Kidney (tissue), 13 donors: ENCODE measurements at regions not wholly inside any gene's neighbourhood (a gene's known extent, or its start where the extent isn't known, plus 50 kb on each side); places are given as distances from the start of the nearest gene placed in this dataset.

Source experiments
- DNase-seq, 5 donors: peaks; one replicate each; pipeline ENCODE4 v3.0.0-alpha.2; 2013 to 2020
- FAIRE-seq: peaks from 2 replicates; lab custom pipeline; 2012; peaks lifted over from hg19 to GRCh38; lab: Jason Lieb, UNC
- H3K27ac ChIP-seq, 2 donors: one replicate each; pipeline ENCODE4 v1.7.0; 2013; ENCODE audit warnings: low read depth in 2 of 2, low read length in 2 of 2, inconsistent platforms in 1 of 2
- H3K27me3 ChIP-seq: one replicate; pipeline ENCODE4 v1.7.1; 2013; ENCODE audit warnings: low read length, inconsistent platforms; ENCODE audit not compliant: control insufficient read depth, insufficient read depth
- H3K36me3 ChIP-seq, 3 donors: one replicate each; pipeline versions ENCODE4 v1.7.0 to v1.7.1; 2013; ENCODE audit warnings: low read length in 3 of 3, control low read depth in 1 of 3, inconsistent platforms in 1 of 3; ENCODE audit not compliant: insufficient read depth in 3 of 3, control insufficient read depth in 2 of 3
- H3K4me1 ChIP-seq, 3 donors: one replicate each; pipeline versions ENCODE4 v1.7.0 to v1.7.1; 2013; ENCODE audit warnings: low read length in 3 of 3, inconsistent platforms in 1 of 3, low read depth in 1 of 3; ENCODE audit not compliant: control insufficient read depth in 2 of 3, insufficient read depth in 2 of 3
- H3K4me3 ChIP-seq, 3 donors: one replicate each; pipeline versions ENCODE4 v1.7.0 to v1.8.1; 2013; ENCODE audit warnings: low read length in 3 of 3, control low read depth in 1 of 3, inconsistent platforms in 1 of 3
- H3K9ac ChIP-seq, 3 donors: one replicate each; pipeline versions ENCODE4 v1.7.0 to v1.7.1; 2013; ENCODE audit warnings: low read length in 3 of 3, control low read depth in 1 of 3, inconsistent platforms in 1 of 3
- H3K9me3 ChIP-seq, 3 donors: one replicate each; pipeline versions ENCODE4 v1.7.0 to v1.7.1; 2013; ENCODE audit warnings: low read length in 3 of 3, control low read depth in 1 of 3, inconsistent platforms in 1 of 3; ENCODE audit not compliant: control insufficient read depth in 2 of 3, insufficient read depth in 1 of 3
- intact Hi-C: fragments of 100-400 bp; cut with DNase I; formaldehyde crosslinking; loops from one replicate; pipeline ENCODE4 v1.11.1; 2022
- TF ChIP-seq, protein P1 (sequence below): IDR thresholded peaks from 3 replicates; pipeline ENCODE4 v1.5.1; 2012; ENCODE audit warnings: mild to moderate bottlenecking, moderate library complexity, borderline replicate concordance; ENCODE audit not compliant: insufficient read depth; ENCODE audit errors: extremely low read depth
- donor health status: control.
- donor health status: control.
- donor health status: control.
- donor health status: control.
- donor health status: control.
- donor health status: DM: yes; HTN: yes; CAD: no.
- donor health status: Normal renal cell carcinoma (clear cell type).

DNA sequence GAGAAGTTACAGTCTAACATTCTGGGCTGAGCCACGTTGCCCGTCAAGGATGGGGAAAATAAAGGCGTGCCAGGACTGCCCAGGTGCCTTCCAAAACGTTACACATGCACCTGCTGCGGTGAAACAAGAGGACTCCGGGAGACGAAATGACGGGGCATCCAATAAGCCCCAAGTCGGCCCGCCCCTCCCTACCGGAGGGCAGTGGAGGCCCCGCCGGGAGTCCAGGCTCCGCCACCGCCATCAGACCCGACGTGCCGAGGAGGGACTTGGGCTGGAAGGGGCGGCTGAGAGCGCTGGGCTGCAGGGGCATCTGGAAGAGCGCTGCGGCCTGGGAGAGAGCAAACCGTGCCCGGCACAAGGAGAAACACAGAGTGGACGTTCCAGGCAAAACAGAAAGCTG, 112.5 kb upstream of the GPC1 start:
- no peak for FAIRE-seq
- H3K9me3 ChIP-seq = no peaks in the 10 kb centered on the region
- H3K36me3 ChIP-seq = no peaks in the 10 kb centered on the region
- DNase-seq = peak in 1 of 5 donors; percentile 59
- TF ChIP-seq, protein P1, sequence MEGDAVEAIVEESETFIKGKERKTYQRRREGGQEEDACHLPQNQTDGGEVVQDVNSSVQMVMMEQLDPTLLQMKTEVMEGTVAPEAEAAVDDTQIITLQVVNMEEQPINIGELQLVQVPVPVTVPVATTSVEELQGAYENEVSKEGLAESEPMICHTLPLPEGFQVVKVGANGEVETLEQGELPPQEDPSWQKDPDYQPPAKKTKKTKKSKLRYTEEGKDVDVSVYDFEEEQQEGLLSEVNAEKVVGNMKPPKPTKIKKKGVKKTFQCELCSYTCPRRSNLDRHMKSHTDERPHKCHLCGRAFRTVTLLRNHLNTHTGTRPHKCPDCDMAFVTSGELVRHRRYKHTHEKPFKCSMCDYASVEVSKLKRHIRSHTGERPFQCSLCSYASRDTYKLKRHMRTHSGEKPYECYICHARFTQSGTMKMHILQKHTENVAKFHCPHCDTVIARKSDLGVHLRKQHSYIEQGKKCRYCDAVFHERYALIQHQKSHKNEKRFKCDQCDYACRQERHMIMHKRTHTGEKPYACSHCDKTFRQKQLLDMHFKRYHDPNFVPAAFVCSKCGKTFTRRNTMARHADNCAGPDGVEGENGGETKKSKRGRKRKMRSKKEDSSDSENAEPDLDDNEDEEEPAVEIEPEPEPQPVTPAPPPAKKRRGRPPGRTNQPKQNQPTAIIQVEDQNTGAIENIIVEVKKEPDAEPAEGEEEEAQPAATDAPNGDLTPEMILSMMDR = no peak
- H3K27ac ChIP-seq = no peak overlapping the region
- intact Hi-C loops = no loop called here
- H3K4me3 ChIP-seq = no peak overlapping the region
- no peak overlapping the region for H3K9ac ChIP-seq
- H3K27me3 ChIP-seq = no peaks in the 10 kb centered on the region
- H3K4me1 ChIP-seq = peaks cover 0 to 4% (median 0%) of the 10 kb centered on the region in 3 donors

DNA sequence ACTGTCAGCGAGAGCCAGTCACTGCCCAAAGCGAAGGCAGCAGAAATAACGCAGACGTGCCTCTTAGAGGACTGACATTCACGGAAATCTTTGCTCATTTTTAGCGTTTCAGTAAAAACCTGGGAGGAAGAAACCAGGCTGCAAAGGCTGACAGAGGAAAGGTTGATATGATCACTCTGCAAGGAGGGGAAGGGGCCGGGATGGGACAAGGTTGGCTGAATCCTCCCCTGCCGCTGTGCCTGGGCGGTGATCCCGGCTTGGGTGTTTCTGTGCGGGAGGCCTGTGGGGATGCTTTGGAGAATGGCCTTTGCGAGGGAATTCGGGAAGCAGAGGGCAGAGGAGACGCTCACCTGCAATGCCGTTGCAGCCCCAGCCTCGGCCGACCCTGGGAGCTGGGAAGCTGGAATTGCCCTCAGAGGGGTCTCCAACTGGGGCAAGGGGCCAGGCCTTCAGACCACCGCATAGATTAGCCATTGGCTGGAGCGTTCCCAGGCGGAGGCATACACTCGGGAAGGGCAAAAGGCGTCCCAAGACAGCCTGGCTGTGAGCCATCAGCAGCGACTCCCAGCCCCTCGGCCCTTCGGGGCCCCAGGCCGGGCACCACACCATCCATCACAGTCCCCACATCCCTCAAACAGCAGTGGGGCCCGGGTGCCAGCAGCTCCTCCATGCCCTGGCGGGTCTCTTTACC, 111.7 kb upstream of the GPC1 start:
- intact Hi-C loops = no loop called here
- Histone ChIP-seq H3K9ac (no peak overlapping the region), H3K4me3 (no peak overlapping the region), H3K9me3 (no peaks in the 10 kb centered on the region), H3K27me3 (no peaks in the 10 kb centered on the region), H3K36me3 (no peaks in the 10 kb centered on the region), H3K4me1 (peaks cover 0 to 4% (median 0%) of the 10 kb centered on the region in 3 donors), H3K27ac (no peak overlapping the region)
- TF ChIP-seq, protein P1 = no peak
- FAIRE-seq (no peak), DNase-seq (peak in 1 of 5 donors; percentile 66)

DNA sequence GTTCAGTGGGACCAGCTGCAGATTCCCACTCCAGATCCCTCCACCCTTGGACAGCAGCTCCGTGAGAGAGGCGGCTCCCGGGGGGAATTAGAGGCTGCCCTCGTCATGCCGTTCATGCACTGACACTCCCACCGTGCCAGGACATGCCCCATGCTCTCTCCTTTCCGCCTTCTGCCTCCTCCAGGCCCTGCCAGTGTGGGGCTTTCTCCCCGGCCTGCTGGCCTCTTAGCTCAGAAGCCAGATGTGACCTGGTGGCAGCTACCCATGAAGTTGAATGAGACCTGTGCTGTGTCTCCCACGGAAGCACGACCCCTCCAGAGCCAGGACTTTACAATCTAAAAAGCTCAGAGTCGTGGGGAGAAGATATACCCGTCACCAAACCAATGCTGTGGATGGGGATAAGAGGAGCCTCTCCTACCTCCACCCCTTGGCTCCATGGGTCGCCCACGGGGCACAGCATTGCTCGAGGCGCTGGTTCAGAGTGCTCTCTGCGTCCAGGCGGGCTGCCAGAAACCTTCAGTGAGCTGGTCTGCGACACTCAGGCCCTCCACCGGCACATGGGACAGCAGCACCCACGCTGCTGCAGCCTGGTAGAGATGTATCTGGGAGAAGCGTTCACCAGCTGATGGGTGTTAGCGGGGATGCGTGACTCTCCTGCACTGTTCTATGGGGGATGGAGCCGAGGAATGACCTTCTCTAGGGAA, 111.0 kb upstream of the GPC1 start:
- H3K36me3 ChIP-seq = no peaks in the 10 kb centered on the region
- H3K9ac ChIP-seq = no peak overlapping the region
- no peak for FAIRE-seq
- intact Hi-C loops = no loop called here
- H3K4me3 ChIP-seq = no peak overlapping the region
- TF ChIP-seq, protein P1 = no peak
- no peaks in the 10 kb centered on the region for H3K9me3 ChIP-seq
- peak in 1 of 5 donors; percentile 61 for DNase-seq
- H3K4me1 ChIP-seq = peaks cover 0 to 4% (median 0%) of the 10 kb centered on the region in 3 donors
- H3K27ac ChIP-seq = no peak overlapping the region
- H3K27me3 ChIP-seq = no peaks in the 10 kb centered on the region
